ENCODE measurements at regions not wholly inside any gene's neighbourhood (a gene's known extent, or its start where the extent isn't known, plus 50 kb on each side); places are given as distances from the start of the nearest gene placed in this dataset.

GRCh38 chr9:90035471-90035870 is 430.7 kb downstream of the GADD45G start:
- Histone ChIP-seq H3K9me2 (replicated peaks; ENCODE audit: insufficient read depth, low read length) (no peaks in the 10 kb centered on the region), H4K20me1 (ENCODE audit: insufficient read depth, low read depth, low read length) (no peaks in the 10 kb centered on the region), H3K4me2 (ENCODE audit: low read depth, low read length, poor library complexity, severe bottlenecking) (no peak overlapping the region), H2AFZ (ENCODE audit: low read length) (no peak overlapping the region), H3K4me1 (ENCODE audit: low read length) (no peaks in the 10 kb centered on the region), H3K4me3 (ENCODE audit: low read length) (no peak overlapping the region), H3K9ac (ENCODE audit: low read length) (no peak overlapping the region), H3K27me3 (ENCODE audit: low read length) (no peaks in the 10 kb centered on the region), H3K9me3 (ENCODE audit: low read length) (no peaks in the 10 kb centered on the region), H3K79me2 (ENCODE audit: low read length) (no peaks in the 10 kb centered on the region), H3K36me3 (ENCODE audit: insufficient read depth, low read length) (no peaks in the 10 kb centered on the region), H3K27ac (ENCODE audit: low read length) (no peak overlapping the region)
- no peak for DNase-seq

DNA sequence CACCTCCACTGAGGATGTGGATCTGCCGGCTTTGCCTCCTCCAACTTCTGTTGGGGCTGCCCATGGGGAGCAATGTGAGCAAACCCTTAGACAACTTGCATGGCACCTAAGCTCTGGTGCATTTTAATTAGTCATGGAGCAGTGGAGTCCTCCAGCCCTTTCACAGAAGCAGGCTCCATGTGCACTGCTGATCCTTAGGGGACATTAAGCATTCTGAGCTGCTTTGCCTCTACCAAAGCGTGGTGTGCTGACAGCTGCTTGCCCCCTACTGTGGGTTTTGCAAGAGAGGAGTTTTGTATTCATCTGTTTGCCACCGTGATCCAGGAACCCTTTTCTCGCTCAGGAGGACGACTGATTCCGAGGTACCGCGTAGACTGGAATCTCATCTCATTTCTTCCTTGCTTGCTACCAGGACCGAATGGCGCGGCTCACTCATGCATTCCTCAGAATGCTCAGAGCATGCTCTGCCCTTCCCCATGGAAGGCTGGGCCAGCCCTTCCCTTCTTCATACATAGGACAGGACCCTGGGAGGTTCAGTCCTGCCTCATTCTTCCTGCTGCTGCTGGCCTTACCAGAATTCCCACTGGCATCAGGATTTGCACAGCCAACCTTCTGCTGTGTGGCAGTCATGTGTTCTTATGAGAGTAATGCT is 432.5 kb downstream of the GADD45G start:
- no peaks in the 10 kb centered on the region for H3K4me1 ChIP-seq (ENCODE audit: low read length)
- no peak overlapping the region for H3K27ac ChIP-seq (ENCODE audit: low read length)
- H3K9me2 ChIP-seq (replicated peaks; ENCODE audit: insufficient read depth, low read length), result no peaks in the 10 kb centered on the region
- H3K27me3 ChIP-seq (ENCODE audit: low read length), result no peaks in the 10 kb centered on the region
- H3K79me2 ChIP-seq (ENCODE audit: low read length), result no peaks in the 10 kb centered on the region
- H2AFZ ChIP-seq (ENCODE audit: low read length), result no peak overlapping the region
- H3K36me3 ChIP-seq (ENCODE audit: insufficient read depth, low read length), result no peaks in the 10 kb centered on the region
- no peak overlapping the region for H3K4me3 ChIP-seq (ENCODE audit: low read length)
- no peaks in the 10 kb centered on the region for H3K9me3 ChIP-seq (ENCODE audit: low read length)
- DNase-seq, result no peak
- no peak overlapping the region for H3K9ac ChIP-seq (ENCODE audit: low read length)
- no peak overlapping the region for H3K4me2 ChIP-seq (ENCODE audit: low read depth, low read length, poor library complexity, severe bottlenecking)
- no peaks in the 10 kb centered on the region for H4K20me1 ChIP-seq (ENCODE audit: insufficient read depth, low read depth, low read length)

DNA sequence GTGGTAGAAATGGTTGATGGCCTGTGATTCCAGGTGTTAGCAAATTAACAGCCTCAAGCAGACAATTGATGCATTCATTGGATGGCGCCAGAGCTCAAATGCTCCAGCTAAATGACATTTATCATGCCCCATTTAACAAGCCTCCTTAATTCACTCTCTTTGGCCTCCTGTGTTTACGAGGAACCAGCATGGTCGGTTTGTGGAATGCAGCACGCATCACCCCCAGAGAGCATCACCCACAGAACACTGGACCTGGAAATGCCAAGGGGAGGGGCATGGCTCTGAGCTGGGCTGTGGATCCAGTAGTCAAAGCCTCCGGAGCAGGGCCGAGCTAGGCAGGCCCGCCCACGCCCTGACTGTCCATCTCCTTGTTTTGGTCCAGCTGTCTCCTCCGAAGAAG is 434.0 kb downstream of the GADD45G start:
- no peaks in the 10 kb centered on the region for H3K79me2 ChIP-seq (ENCODE audit: low read length)
- H3K9me3 ChIP-seq (ENCODE audit: low read length), result no peaks in the 10 kb centered on the region
- H4K20me1 ChIP-seq (ENCODE audit: insufficient read depth, low read depth, low read length), result no peaks in the 10 kb centered on the region
- DNase-seq, result no peak
- no peaks in the 10 kb centered on the region for H3K27me3 ChIP-seq (ENCODE audit: low read length)
- no peak overlapping the region for H2AFZ ChIP-seq (ENCODE audit: low read length)
- H3K9ac ChIP-seq (ENCODE audit: low read length), result no peak overlapping the region
- H3K36me3 ChIP-seq (ENCODE audit: insufficient read depth, low read length), result no peaks in the 10 kb centered on the region
- no peaks in the 10 kb centered on the region for H3K4me1 ChIP-seq (ENCODE audit: low read length)
- no peak overlapping the region for H3K27ac ChIP-seq (ENCODE audit: low read length)
- no peaks in the 10 kb centered on the region for H3K9me2 ChIP-seq (replicated peaks; ENCODE audit: insufficient read depth, low read length)
- H3K4me3 ChIP-seq (ENCODE audit: low read length), result no peak overlapping the region
- no peak overlapping the region for H3K4me2 ChIP-seq (ENCODE audit: low read depth, low read length, poor library complexity, severe bottlenecking)

GRCh38 chr9:90044263-90044662 is 439.5 kb downstream of the GADD45G start:
- no peak overlapping the region for H3K9ac ChIP-seq (ENCODE audit: low read length)
- H3K9me2 ChIP-seq (replicated peaks; ENCODE audit: insufficient read depth, low read length), result no peaks in the 10 kb centered on the region
- no peak for DNase-seq
- no peaks in the 10 kb centered on the region for H4K20me1 ChIP-seq (ENCODE audit: insufficient read depth, low read depth, low read length)
- H3K27ac ChIP-seq (ENCODE audit: low read length), result no peak overlapping the region
- no peak overlapping the region for H2AFZ ChIP-seq (ENCODE audit: low read length)
- H3K36me3 ChIP-seq (ENCODE audit: insufficient read depth, low read length), result no peaks in the 10 kb centered on the region
- H3K9me3 ChIP-seq (ENCODE audit: low read length), result no peaks in the 10 kb centered on the region
- no peak overlapping the region for H3K4me3 ChIP-seq (ENCODE audit: low read length)
- no peaks in the 10 kb centered on the region for H3K27me3 ChIP-seq (ENCODE audit: low read length)
- no peak overlapping the region for H3K4me2 ChIP-seq (ENCODE audit: low read depth, low read length, poor library complexity, severe bottlenecking)
- no peaks in the 10 kb centered on the region for H3K79me2 ChIP-seq (ENCODE audit: low read length)
- H3K4me1 ChIP-seq (ENCODE audit: low read length), result no peaks in the 10 kb centered on the region

DNA sequence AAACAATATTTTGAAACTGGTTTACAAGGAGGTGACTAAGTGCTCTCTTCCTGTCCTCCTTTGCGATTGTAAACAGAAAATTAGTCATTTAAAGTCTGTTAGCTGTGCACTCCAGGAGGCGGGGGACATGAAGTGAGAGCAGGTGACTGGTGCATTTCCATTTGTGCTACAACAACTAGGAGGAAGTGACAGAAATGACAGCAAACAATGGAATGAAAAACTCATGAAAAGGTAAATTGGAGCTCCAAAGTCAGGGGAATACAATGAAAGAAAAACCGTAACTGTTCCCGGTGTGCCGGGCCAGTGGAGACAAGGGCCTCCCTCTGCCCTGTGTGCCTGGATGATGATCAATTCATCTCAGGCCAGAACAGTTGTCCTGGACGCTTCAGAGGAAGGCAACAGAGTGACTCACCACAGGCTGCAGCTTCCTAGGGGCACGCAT is 439.9 kb downstream of the GADD45G start:
- H3K27me3 ChIP-seq (ENCODE audit: low read length), result no peaks in the 10 kb centered on the region
- no peaks in the 10 kb centered on the region for H4K20me1 ChIP-seq (ENCODE audit: insufficient read depth, low read depth, low read length)
- no peaks in the 10 kb centered on the region for H3K9me3 ChIP-seq (ENCODE audit: low read length)
- H3K36me3 ChIP-seq (ENCODE audit: insufficient read depth, low read length), result no peaks in the 10 kb centered on the region
- H3K4me2 ChIP-seq (ENCODE audit: low read depth, low read length, poor library complexity, severe bottlenecking), result no peak overlapping the region
- no peak overlapping the region for H3K27ac ChIP-seq (ENCODE audit: low read length)
- no peaks in the 10 kb centered on the region for H3K4me1 ChIP-seq (ENCODE audit: low read length)
- H2AFZ ChIP-seq (ENCODE audit: low read length), result no peak overlapping the region
- H3K4me3 ChIP-seq (ENCODE audit: low read length), result no peak overlapping the region
- no peaks in the 10 kb centered on the region for H3K9me2 ChIP-seq (replicated peaks; ENCODE audit: insufficient read depth, low read length)
- no peak overlapping the region for H3K9ac ChIP-seq (ENCODE audit: low read length)
- DNase-seq, result no peak
- no peaks in the 10 kb centered on the region for H3K79me2 ChIP-seq (ENCODE audit: low read length)

- Histone ChIP-seq H3K9me3 (ENCODE audit: low read length) (no peaks in the 10 kb centered on the region), H3K4me3 (ENCODE audit: low read length) (no peak overlapping the region), H3K4me2 (ENCODE audit: low read depth, low read length, poor library complexity, severe bottlenecking) (no peak overlapping the region), H3K79me2 (ENCODE audit: low read length) (no peaks in the 10 kb centered on the region), H3K27me3 (ENCODE audit: low read length) (no peaks in the 10 kb centered on the region), H3K27ac (ENCODE audit: low read length) (no peak overlapping the region), H3K9me2 (replicated peaks; ENCODE audit: insufficient read depth, low read length) (no peaks in the 10 kb centered on the region), H2AFZ (ENCODE audit: low read length) (no peak overlapping the region), H4K20me1 (ENCODE audit: insufficient read depth, low read depth, low read length) (no peaks in the 10 kb centered on the region), H3K9ac (ENCODE audit: low read length) (no peak overlapping the region), H3K36me3 (ENCODE audit: insufficient read depth, low read length) (no peaks in the 10 kb centered on the region), H3K4me1 (ENCODE audit: low read length) (no peaks in the 10 kb centered on the region)
- DNase-seq, result no peak
These were observed 441.6 kb downstream of the GADD45G start for GRCh38 chr9:90046317-90046861.

DNA sequence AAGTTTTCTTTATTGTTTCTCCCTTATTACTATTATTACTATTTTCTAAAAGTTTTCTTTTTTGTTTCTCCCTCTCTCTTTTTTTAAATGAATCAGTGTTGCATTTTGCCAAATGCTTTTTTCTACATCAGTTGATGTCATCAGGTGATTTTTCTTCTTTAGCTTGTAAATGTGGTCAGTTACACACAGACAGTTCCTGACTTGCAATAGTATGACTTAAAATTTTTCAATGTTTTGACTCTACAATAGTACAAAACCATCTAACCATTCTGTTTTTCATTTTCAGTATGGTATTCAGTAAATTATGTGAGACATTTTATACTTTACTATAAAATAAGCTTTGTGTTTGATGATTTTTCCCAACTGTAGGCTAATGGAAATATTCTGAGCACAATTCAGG is 443.0 kb downstream of the GADD45G start:
- Histone ChIP-seq H3K4me3 (ENCODE audit: low read length) (no peak overlapping the region), H3K9ac (ENCODE audit: low read length) (no peak overlapping the region), H3K79me2 (ENCODE audit: low read length) (no peaks in the 10 kb centered on the region), H3K36me3 (ENCODE audit: insufficient read depth, low read length) (no peaks in the 10 kb centered on the region), H3K27me3 (ENCODE audit: low read length) (no peaks in the 10 kb centered on the region), H3K27ac (ENCODE audit: low read length) (no peak overlapping the region), H4K20me1 (ENCODE audit: insufficient read depth, low read depth, low read length) (no peaks in the 10 kb centered on the region), H3K9me3 (ENCODE audit: low read length) (no peaks in the 10 kb centered on the region), H3K4me1 (ENCODE audit: low read length) (no peaks in the 10 kb centered on the region), H3K4me2 (ENCODE audit: low read depth, low read length, poor library complexity, severe bottlenecking) (no peak overlapping the region), H2AFZ (ENCODE audit: low read length) (no peak overlapping the region), H3K9me2 (replicated peaks; ENCODE audit: insufficient read depth, low read length) (no peaks in the 10 kb centered on the region)
- no peak for DNase-seq

DNA sequence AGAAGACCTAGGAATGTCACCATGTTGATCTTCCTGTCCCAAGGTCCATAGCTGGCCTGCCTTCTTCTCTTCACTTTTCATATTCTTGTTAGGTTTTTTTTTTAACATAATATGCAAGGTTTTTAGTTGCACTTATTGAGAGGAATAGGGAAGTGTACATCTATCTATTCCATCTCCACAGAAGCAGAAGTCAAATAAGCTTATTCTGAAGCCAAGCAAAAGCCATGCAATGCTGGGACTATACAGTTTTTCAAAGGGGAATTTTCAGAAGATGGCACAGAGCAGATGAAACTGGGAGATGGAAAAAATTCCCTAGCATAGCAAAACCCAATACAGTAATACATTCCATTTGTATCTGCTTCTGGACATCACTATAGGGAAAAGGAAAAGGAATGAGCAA is 447.6 kb downstream of the GADD45G start:
- H2AFZ ChIP-seq (ENCODE audit: low read length), result no peak overlapping the region
- DNase-seq, result no peak
- no peak overlapping the region for H3K4me2 ChIP-seq (ENCODE audit: low read depth, low read length, poor library complexity, severe bottlenecking)
- no peak overlapping the region for H3K4me3 ChIP-seq (ENCODE audit: low read length)
- no peaks in the 10 kb centered on the region for H3K4me1 ChIP-seq (ENCODE audit: low read length)
- H3K36me3 ChIP-seq (ENCODE audit: insufficient read depth, low read length), result no peaks in the 10 kb centered on the region
- no peaks in the 10 kb centered on the region for H3K9me2 ChIP-seq (replicated peaks; ENCODE audit: insufficient read depth, low read length)
- no peak overlapping the region for H3K9ac ChIP-seq (ENCODE audit: low read length)
- H3K9me3 ChIP-seq (ENCODE audit: low read length), result no peaks in the 10 kb centered on the region
- H3K79me2 ChIP-seq (ENCODE audit: low read length), result no peaks in the 10 kb centered on the region
- no peak overlapping the region for H3K27ac ChIP-seq (ENCODE audit: low read length)
- H3K27me3 ChIP-seq (ENCODE audit: low read length), result no peaks in the 10 kb centered on the region
- H4K20me1 ChIP-seq (ENCODE audit: insufficient read depth, low read depth, low read length), result no peaks in the 10 kb centered on the region

Measured in Karpas-422 (cell line).